GM18505 (cell line): ENCODE measurements at regions not wholly inside any gene's neighbourhood (a gene's known extent, or its start where the extent isn't known, plus 50 kb on each side); places are given as distances from the start of the nearest gene placed in this dataset.

ENCODE experiments used
- ATAC-seq: cut with Tn5 transposase; IDR thresholded peaks from one replicate; pipeline ENCODE4 v1.9.1; 2021; ENCODE audit not compliant: unreplicated experiment
- POLR2A ChIP-seq: IDR thresholded peaks from 4 replicates; pipeline ENCODE4 v1.6.1; 2011; ENCODE audit warnings: borderline replicate concordance; ENCODE audit not compliant: insufficient read depth, insufficient read length; ENCODE audit errors: extremely low read depth

GRCh38 chr3:72324253-72324811 is 523.9 kb downstream of the SHQ1 start:
- no peak for TF ChIP-seq POLR2A
- no peak for ATAC-seq

- TF ChIP-seq POLR2A, result no peak
- no peak for ATAC-seq
These were observed 524.5 kb downstream of the SHQ1 start for GRCh38 chr3:72323773-72324172.

- no peak for ATAC-seq
- TF ChIP-seq POLR2A, result no peak
These were observed 525.8 kb downstream of the SHQ1 start for GRCh38 chr3:72322264-72322976.

DNA sequence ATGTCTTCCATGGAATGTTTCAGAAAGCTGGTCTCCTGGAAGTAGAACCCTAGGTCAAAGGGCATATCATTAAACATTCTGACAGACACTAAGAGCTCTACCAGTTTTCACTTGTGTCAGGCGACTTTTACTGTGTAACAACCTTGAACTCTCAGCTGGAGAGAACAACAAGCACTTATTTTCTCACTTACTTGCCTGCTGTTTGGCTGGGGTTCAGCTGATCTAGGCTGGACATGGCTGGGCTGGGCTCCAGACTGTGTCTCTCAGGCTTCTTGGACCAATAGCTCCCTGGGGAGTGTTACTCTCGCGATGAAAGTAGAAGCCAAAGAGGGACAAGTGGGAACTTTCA is 527.3 kb downstream of the SHQ1 start:
- no peak for TF ChIP-seq POLR2A
- no peak for ATAC-seq

DNA sequence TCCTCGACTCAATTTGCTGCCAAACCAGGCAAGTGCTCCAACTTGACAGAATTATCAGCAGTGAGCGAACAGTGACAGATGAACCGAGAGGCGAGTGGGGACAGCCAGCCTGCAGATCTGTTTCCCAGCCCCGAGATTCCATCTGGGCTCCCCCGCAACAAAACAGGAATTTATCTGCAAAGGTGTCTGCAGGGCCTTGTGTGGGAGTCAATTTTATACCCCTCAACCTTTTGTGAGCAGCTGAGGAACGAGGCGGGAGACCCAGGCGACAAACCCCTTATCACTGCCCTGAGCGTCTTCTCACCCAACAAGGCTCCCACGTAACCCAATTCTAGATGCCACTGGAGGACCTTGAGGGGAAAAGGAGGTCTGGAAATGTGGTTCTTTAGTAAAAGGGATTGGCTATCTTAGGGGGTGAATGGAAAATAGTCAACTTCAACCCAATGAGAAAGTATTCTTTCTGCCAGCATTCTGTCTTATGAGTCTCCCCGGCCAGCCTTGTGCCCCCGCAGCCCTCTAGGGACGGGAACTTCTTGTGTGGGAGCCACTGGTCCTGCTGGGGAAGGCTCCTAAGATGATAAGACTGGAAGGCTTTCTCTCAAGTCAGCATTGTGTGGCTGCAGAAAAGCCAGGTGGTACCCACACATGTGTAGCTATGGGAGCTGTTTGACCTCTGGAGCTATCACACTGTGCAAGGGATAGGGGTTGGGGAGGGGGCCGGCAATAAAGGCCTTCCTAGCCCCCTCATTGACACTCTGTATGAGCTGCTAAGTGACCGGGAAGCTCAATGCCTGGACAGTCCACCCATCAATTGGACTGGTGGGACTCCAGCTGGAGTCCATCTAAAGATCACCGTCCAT is 527.9 kb downstream of the SHQ1 start:
- ATAC-seq, result no peak
- TF ChIP-seq POLR2A, result no peak

- no peak for TF ChIP-seq POLR2A
- ATAC-seq, result no peak
These were observed 528.8 kb downstream of the SHQ1 start for GRCh38 chr3:72319194-72320094.

DNA sequence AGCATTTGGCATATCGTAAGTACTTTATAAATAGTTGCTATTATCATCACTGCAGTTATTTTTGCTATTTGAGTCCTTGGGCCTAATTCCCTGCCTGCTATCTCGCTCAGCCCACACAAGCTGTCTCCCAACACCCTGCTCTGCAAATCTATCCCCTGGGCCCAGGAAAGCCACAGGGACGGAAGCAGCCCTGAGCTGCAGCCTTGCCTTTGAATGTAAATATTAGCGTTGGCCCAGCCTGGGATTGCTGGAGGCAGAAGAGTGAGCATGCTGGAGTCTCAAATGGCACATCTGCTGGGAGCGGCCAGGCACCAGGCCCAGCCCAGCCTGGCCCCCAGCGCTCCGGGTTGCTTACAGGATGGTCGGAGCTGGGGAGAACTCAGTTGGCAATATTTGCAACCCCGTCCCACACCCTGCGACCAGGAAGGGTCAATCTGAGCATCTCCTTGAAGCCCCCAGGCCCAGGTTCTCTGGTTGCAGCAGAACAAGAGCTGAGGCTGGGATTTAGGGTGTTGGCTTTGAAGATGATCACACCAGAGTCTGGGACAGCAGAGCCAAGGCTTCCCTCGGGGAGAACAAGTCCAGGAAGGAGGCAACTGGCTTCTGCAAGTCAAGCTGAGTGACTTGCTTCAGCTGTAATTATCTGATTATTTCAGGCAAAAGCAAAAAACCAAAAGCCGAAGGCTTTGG is 529.6 kb downstream of the SHQ1 start:
- no peak for TF ChIP-seq POLR2A

DNA sequence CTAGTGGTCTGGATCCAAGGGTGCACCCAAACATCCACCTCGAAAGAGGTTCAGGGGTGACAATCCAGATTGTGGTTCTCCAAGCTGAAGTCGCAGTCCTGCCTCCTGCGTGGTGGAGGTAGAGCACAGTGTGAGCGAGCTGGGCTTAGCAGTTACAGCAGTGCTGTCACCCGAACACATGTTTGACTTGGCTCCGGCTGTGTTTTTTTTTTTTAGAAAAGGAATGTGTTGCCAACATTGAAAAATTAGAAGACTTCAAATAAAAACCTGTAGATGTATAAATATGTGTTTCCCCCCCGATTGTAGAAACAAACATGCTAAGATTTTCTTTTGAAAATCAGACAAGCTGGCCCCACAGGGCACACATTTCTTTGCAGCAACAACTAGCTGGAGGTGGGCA is 530.8 kb downstream of the SHQ1 start:
- no peak for TF ChIP-seq POLR2A
- no peak for ATAC-seq

More for the DNA sequence above, 529.6 kb downstream of the SHQ1 start:
- ATAC-seq, result no peak

- no peak for TF ChIP-seq POLR2A
- ATAC-seq, result no peak
These were observed 531.6 kb downstream of the SHQ1 start for GRCh38 chr3:72316501-72317279.

DNA sequence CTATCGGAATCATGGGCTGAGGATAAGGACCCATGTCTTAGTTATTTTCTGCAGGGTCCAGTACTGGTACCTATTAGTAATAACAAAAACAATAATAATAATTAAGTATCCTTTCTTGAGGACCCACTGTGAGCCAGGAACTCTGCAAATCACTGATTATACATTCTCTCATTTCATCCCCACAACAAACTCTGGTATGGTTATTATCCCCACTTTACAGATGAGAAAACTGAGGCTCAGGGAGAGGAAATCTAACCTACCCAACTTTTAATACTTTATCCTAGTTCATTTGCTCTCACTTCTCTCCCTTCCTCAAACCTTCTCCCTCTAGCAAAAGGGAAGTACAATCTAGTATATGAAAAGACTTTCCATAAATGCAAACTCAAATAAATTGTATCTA is 528.4 kb upstream of the PROK2 start:
- no peak for TF ChIP-seq POLR2A
- no peak for ATAC-seq

DNA sequence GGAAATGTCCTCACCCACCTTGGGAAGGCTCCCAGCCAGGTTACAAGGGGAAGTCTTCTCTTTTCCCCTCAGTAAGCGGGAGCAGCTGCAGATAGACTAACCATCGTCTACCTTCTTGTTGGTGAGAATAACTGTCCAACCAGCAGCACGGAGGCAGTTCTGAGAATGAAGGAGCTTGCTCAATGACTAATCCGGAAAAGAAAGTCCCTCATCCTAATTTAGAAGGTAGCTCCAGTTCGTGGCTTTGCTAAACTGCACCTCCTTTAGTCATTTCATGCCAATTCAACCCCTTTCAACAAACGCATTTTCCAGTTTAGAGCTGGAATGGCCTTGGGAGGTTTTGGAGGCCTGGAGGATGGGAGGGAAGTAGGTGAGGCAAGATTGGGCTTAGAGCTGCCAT is 527.4 kb upstream of the PROK2 start:
- TF ChIP-seq POLR2A, result no peak
- ATAC-seq, result no peak

- TF ChIP-seq POLR2A, result no peak
- no peak for ATAC-seq
These were observed 526.5 kb upstream of the PROK2 start for GRCh38 chr3:72311425-72311824.
